CD4-positive, alpha-beta T cell treated with Interleukin-1 beta for 1 hour (primary cell): ENCODE measurements at regions not wholly inside any gene's neighbourhood (a gene's known extent, or its start where the extent isn't known, plus 50 kb on each side); places are given as distances from the start of the nearest gene placed in this dataset.
"Not testable (repeated sequence)": the region's sequence is repeated elsewhere in the genome, so short reads cannot be mapped to it uniquely, and the experiment has no call there.

ENCODE experiments used
- DNase-seq, 2 donors: peaks; one replicate each; pipeline ENCODE4 v3.0.0-alpha.2; 2020 to 2022

DNA sequence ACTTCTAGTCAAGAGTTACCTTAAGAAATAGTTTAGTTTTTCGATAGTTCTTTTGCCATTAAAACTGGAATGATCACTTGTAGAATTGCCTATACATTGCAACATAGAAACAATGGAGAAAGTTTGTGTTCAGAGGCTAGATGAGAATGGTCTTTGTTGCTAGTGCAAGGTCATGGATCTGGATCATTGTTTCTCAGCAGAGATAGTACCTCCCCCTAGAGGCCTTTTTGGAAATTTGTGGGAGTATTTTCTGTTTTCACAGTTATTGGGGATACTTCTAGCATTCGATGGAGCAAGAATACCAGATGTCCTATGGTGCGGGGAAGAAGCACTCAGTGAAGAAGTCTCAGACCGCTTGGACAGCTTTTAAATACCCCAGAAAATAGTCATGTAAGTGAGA lies 138.8 kb upstream of the HMGA2 start:
- no peak for DNase-seq

DNA sequence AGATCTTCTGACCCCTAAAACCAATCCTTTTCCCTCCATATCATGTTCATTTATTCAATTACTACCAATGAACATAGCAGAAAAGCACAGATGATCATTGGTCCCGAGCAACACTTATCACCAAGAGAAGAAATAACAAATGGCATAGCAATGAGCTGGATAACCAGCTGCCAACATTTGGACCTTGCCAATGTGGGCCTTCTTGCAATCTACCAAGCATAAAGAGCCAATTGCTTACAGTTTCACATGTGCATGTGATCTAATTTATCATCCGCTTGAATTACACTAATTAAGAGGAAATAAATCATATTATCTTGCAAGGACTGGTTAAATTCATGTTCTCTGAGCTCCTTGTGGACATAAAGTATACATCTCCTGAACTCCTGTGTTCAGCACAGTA lies 134.8 kb upstream of the HMGA2 start:
- DNase-seq, result no peak

DNA sequence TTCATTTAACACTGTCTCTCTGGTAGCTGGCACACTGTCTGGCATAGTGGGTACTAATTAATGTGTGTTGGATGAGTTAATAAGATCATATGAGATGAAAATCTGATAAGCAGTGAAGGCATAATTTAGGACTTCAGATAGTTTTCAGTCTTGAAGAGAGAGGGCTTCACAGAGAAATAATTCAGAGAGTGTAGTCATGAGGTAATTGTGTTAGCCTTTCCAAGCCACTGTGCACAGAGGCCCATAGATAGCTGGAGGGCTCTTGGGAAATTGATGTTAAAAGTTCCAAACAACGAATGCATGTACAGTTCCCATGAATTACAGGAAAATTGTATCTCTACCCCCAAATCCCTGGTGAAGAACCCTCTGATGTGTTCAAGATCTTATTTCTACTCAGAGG lies 133.8 kb upstream of the HMGA2 start:
- DNase-seq, result no peak

DNA sequence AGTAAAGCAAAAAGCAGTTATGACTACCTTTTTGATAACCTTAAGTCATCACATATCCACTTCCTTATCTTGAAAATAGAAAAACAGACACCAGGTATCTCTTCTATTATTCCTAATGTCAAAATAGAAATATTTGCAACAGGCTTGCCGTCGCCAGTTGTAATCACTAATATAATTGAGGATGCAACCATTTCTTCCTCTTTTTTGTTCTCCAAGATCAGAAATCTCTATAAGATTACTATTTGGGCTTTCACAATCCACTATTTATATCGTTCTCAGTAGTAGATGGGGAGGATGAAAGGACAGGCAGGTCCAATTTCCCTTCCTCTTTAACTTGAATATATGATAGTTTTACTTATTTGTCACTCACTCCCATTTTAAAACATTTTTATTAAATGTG lies 130.2 kb upstream of the HMGA2 start:
- DNase-seq, result no peak

DNA sequence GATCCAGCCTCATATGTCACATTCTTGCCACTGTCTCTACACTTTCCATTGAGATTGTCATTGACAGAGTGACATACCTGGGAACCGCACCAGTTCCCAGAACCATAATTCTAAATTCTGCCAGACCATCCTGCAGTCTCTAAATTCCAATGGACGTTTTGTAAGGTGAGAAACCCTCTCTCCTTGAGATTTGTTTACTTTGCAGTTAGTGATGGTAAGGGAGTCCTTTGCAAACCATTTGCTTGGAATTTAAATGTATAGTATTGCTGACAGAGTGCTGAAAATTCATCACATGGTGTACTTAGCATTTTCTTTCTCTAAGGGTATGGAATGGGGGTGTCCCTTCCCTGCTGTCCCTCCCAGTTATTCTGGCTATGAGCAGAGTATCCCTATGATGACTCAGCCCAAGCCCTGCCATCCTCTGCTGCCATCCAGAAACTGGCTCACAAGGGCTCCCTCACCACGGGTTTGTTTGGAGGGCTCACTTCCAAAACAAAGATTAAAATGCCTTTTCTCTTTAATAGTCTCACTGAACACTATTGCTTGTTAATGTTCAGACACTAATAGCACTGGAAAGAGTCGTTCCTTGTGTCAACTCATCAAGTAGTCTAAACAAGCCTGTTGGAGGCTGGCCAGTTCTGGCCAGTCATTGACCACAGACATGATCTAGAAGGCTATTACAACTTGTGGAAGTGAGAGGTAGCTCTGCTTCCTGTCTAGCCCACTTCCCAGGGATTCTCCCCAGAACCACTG lies 129.0 kb upstream of the HMGA2 start:
- no peak for DNase-seq

DNA sequence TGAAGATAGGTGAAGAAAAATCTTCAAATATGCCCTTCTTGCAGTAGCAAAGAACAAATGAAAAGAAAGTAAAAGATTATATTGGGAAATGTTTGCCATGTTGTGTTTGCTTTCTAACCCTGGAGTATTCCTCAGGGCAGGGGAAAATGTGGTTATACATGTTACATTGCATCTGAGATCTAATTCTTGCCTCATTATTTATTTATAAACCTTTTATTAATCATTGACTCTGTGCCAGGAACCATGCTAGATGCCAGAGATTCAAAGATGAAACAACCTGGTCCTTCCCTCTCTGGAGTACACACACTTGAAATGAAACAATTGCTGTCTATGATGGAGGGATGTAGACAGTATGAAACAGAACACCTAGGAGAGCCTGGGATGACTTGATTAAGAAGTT lies 128.1 kb upstream of the HMGA2 start:
- no peak for DNase-seq

DNA sequence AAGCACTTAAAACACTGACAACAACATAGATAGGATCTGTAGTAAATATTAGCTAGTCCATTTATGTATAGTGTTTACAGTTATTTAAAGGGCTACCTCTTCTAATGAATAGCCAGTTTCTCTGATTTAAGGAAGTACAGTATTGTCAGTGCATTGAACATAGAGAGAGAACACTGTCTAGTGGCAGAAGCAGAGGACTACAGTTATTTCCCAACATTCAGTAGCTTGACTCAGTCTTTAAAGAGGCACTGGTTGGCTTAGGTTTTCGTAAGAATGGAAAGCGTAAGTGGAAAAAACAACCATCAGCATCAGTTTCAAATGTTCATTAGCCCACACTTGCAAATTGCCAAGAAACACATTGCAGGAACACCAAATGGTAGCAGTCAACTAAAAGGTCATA lies 125.0 kb upstream of the HMGA2 start:
- DNase-seq, result no peak

DNA sequence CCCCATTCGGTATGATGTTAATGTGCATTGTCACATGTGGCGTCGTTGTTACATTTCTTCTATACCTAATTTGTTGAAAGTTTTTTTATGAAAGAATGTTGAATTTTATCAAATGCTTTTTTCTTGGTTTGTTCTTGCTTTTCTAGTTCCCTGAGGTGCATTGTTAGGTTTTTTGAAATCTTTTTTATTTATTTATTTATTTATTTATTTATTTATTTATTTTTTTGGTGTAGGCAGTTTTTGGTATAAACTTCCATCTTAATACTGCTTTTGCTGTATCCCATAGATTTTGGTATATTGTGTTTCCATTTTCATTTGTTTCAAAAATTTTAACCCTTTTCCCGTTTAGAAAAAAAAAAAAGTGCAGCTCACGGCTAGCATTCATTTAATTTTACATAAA lies 121.1 kb upstream of the HMGA2 start:
- no peak for DNase-seq

DNA sequence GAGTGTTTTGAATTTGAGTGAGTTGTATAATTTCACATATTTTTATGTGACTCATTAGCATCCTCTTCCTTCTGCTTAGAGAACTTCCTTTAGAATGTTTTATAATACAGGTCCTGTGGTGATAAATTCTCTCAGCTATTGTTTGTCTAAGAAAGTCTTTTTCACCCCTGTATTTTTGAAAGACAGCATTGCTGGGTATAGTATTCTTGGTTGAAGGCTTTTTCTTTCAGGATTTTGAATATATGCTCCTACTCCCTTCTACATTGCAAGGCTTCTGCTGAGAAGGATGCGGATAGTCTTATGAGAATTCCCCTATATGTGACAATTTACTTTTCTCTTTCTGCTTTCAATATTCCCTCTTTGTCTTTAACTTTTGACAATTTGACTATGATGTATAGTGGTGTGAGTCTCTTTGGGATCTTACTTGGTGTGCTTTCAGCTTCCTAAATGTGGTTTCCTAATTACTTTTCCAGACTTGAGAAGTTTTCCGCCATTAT lies 118.9 kb upstream of the HMGA2 start:
- DNase-seq, result no peak

DNA sequence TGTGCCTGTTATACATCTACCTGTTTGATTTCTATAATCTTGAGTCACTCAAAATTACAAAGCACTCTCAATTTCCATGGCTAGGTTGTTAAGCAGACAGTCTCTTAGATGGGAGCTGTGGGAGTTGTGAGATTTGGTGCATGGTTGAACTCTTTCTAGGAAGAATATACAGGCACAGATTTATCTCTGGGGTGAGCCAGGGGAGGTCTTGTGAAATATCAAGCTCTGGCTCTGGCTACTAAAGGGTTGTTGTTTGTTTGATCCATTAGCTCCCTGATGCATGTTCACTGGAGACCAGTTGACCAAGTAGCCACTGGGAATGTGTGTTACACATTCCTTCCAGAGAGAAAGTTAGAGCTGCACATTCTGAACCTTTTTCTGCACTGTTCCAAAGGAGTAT lies 117.2 kb upstream of the HMGA2 start:
- no peak for DNase-seq

DNA sequence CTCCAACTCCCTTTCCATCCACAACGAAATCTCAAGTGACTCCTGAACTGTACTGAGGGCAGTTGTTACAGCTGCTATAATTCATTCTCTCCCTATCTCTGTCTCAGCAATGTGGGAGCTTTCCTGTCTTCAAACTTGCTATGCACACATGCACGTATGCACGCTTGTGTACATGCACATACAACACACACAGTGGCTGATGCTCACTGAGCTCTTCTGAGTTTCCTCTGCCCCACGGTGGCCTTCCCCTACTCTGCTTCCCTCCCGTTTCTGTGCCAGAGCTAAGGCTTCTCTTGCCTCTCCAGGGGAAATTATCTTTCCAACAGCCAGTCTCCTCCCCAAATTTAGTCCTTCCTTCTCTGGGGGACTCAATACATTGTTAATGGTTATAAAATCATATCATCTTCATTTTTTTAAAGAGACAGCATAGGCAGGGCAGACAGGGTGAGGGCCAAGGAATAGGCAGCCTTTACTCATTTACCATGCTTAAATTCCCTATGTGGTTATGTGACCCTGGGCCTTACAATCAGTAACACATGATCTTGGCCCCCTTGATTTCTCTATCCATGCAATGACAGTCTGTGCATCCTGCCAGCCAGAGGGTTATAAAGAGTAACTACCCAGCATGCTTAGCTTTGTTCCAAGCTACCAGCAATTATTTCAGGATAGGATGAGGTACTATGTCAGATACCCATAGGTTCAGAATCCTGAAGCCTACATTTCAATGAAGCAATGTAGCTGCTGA lies 111.9 kb upstream of the HMGA2 start:
- DNase-seq, result no peak

DNA sequence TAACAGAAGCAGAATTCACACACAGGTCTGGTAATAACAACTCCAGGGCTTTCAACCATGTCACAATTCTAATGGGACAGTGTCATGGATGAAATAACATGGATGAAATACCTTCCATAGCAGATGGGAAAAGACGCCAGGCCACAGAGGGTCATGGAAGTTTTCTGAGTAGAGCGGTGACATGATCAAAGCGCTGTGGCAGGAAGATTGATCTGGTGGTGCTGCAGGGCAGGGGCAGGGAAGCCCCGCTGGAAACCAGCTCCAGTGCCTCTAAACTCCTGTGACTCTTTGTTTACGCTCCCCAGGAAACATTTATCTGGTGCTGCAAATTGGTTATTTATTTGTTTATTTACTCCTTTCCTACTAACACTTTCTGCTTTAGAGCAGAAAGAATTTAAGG lies 108.3 kb upstream of the HMGA2 start:
- no peak for DNase-seq

DNA sequence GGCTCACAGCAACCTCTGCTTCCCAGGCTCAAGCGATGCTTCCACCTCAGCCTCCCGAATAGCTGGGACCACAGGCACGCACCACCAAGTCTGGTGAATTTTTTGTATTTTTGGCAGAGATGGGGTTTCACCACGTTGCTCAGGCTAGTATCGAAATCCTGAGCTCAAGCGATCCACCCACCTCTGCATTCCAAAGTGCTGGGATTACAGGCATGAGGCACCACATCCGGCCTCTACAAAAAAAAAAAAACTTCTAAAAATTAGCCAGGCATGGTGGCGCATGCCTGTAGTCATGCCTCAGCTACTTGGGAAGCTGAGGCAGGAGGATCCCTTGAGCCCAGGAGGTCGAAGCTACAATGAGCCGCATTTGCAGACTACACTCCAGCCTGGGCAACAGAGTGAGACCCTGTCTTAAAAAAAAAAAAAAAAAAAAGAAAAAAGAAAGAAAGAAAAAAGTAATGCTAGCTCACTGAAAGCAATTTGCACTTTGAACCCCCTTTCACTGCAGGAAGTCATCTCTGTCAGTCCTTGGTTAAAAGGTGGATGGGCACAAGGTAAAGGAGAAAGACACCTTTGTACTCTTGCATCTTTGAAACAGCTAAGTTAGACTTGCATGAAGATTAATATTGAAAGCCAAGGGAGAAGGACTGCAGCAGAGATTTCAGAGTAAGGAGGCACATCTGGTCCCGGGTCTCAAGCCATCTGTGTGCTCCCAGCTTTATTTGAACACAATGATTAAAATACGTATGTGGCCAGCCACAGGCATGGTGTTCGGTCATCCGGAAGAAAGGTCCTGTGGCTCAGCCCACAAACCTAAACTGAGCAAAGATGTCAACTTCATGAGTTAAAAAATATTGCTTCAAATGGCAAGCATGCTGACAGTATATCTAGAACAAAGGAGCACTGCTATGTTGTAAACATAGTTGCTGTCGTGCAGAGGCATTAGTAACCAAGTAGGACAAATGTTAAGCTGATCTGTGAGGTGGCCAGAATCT lies 103.8 kb upstream of the HMGA2 start:
- no peak for DNase-seq

DNA sequence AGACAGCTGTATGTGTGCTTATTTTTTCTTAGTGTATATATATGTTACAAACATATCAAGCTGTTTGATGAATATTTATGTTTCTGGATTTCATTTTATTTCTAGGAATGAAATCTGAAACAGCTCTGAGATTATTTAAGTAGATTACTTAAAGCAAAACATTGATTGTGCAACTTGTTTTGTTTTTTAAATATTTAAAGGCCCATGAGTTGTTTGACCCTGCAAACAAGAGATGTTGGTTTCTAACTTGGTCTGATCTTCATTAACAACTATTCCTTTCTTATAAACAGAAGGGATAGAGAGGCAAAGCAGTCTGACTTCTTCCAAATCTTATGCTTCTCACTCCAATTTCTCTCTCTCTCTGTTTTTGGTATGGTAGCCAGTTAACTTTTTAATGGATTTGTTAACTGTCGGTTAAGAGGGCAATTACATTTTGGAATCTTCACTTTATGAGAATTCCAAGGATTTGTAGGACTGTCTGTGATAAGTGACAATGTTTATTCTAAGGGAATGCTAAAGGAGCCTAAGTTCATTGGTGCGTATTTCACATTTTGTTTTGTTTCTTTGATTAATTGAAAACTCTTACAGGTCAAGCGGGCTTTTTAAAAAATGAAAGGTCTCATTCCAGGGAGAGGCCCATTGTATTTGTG lies 102.6 kb upstream of the HMGA2 start:
- no peak for DNase-seq

DNA sequence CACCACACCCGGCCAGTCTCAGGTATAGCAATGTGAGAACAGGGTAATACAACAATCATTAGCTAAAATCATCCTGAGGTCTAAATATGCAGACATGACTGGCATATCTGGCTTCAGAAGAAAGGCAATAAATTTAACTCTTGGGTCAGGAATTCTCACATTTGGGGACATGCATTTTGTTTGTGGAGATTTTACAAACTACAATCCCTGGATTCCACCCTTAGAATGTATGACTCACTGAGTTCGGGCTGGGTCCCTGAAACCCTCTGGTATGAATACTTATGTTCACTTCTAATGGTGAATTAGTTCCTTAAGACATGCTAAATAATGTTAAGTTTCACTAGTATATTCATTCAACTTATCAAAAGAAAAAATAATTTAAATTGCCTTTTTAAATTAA lies 98.9 kb upstream of the HMGA2 start:
- no peak for DNase-seq

DNA sequence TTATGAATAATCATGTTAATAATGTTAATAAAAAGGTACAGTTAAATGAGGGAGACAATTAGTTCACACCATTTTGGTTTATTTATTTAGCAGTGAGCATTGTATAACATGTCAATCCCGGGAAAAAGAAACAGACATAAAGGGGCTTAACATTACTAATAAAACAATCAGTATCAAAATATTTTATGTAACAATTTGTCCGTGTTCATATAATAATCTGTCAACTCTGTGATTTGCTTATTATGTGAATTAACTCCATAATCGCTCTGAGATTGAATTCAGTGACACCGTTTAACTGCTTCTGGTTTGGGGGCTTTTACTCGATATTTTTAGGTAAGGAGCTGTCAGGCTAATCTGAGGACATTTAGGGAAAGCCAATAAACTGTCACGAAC lies 95.8 kb upstream of the HMGA2 start:
- DNase-seq, result no peak

DNA sequence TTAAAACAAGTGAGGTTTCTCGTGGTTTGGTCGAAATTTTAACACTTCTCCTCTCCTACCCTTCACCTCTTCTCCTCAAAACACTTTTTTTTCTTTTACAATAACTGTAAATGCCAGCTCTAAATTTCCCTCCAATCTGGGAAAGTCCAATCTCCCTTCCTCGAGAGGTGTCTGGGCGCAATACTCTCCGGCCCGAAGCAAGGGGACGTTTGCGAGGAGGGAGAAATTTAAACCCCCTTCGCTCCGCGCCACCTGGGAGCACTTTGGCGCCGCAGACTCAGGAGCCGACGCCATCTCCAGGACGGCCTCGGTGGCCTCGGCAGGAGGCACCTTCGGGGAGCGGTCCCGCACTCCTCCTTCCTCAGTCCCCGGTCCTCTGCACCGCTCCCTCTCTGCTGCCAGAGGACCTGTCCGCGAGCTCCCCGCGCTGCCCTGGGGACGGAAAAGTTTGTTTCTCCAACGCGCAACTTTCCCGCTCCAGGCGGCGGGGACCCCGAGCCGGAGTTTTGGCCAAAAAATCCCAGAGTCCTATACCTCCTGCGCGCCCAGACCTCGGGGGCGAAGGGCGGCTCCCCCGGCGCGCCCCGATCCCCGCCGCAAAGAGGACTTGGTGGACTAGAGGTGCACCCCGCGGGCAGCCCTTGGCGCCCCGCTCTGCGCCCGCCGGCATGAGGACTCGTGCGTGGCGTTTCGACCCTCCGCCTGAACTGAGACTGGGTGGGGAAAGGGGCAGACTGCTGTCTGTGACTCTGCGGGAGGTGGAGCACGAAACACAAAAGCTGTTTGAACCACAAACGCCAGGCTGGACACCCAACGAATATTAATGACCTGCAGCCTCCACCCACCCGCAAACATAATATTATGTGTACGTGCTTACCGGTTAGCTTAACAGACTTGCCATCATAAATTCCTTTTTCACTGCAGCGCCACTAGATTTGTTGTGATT lies 95.2 kb upstream of the HMGA2 start:
- no peak for DNase-seq

DNA sequence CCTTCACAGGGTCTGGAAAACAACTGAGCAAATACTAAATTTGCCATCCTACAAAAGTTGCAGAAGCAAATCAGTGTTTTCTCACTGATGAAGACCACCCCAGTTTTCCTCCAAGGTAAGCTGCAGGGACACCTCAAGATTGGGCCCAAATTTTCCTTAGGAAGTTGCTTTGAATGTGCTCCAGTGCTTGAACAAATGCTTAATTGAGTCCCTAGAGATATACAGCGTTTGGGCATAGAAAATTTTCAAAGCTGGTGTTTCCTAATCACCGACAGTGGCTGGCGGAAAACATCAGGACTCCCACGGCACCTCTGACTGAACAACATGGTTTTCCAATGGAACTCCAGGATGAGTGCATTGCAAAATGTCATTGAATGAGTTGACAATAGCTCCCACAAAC lies 92.5 kb upstream of the HMGA2 start:
- DNase-seq, result no peak

DNA sequence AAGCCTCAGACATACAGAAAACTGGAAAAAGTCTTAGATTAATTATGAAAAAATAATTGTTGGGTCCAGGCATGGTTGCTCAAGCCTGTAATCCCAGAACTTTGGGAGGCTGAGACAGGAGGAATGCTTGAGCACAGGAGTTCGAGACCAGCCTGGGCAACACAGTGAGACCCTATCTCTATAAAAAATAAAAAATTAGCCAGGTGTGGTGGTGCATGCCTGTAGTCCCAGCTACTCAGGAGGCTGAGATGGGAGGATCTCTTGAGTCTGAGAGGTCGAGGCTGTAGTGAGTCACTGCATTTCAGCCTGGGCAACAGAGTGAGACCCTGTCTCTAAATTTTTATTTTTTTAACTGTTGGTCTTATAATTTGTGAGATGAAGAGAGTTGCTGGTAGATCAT lies 90.6 kb upstream of the HMGA2 start:
- DNase-seq, result not testable (repeated sequence)

DNA sequence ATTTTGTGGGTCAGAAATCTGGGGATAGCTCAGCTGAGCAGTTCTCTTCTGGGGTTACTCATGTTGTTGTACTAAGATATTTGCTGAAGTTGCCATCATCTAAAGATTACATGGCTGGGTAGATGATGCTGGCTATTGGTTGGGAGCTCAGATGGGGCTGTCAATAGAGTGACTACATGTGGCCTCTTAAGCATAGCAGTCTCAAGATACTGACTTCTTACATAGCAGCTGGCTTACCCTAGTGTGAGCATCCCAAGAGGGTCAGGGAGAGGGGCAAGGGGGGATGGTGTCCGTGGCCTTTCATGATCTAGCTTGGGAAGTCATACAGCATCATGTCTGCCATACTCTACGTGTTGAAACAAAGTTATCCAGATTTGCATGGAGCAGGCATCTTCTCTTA lies 90.1 kb upstream of the HMGA2 start:
- DNase-seq, result no peak

DNA sequence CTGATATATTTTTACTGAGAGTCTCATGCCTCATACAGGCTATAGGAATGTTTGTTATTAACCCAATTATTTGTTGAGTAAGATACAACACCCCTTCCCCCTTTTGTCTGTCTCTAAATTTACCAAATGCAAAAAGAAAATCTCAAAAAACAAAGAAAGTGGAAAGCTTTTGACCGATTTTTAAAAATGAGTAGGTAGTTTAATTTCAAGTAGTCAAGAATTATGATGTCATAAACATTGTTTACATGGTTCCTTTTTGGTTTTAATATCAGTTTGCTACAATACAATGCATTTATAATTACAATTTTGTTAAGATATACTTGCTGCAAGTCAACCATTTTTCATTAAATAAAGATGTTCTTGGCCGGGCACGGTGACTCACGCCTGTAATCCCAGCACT lies 84.7 kb upstream of the HMGA2 start:
- no peak for DNase-seq

DNA sequence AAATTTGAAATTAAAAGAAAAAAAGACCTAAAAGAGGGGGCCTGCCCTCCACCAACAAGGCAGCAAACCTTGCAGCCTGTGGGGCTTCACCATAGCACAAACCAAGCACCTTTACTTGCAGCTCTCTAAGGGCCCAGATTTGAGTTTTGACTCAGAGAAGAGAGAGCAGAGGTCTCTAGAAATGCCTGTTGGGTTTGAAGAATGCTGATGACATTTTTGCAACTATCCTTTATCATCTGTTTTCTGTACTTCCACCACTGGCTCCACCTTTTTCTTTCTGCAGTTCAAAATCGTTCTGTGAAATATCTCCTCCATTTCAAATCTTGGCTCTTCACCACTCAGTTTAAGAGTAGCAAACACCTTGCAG lies 83.8 kb upstream of the HMGA2 start:
- DNase-seq, result no peak
